H1 (cell line): ENCODE measurements at regions not wholly inside any gene's neighbourhood (a gene's known extent, or its start where the extent isn't known, plus 50 kb on each side); places are given as distances from the start of the nearest gene placed in this dataset.

Experiments
- CTCF ChIA-PET: fragments of 300-600 bp; sonication (Branson Sonifier 250); formaldehyde crosslinking; loops from one replicate; lab custom pipeline; 2021; ENCODE audit not compliant: partially characterized antibody; lab: Charles Lee
- POLR2A ChIA-PET: fragments of 300-600 bp; sonication (Branson Sonifier 250); formaldehyde crosslinking; loops from one replicate; lab custom pipeline; 2021; ENCODE audit warnings: inconsistent platforms; ENCODE audit not compliant: partially characterized antibody; lab: Charles Lee
- DNase-seq, 2 experiments: peaks; one replicate each; pipeline versions ENCODE4 v3.0.0 to v3.0.0-alpha.2; 2010 to 2022; ENCODE audit warnings: low spot score in 2 of 2, low read depth in 1 of 2, mixed read lengths in 1 of 2
- FAIRE-seq: peaks from 2 replicates; lab custom pipeline; 2011; peaks lifted over from hg19 to GRCh38; lab: Jason Lieb, UNC
- H2AFZ ChIP-seq: 2 replicates; pipeline ENCODE4 v1.8.1; 2012; ENCODE audit warnings: low read length, inconsistent platforms
- H2AK5ac ChIP-seq: 2 replicates; pipeline ENCODE4 v1.6.1; 2013; ENCODE audit warnings: low read depth, low read length
- H2BK120ac ChIP-seq: replicated peaks from 2 replicates; pipeline ENCODE3; 2013; ENCODE audit warnings: low read depth, low read length, inconsistent platforms
- H2BK12ac ChIP-seq: 2 replicates; pipeline ENCODE4 v1.6.1; 2013; ENCODE audit warnings: low read depth, low read length
- H2BK15ac ChIP-seq: 2 replicates; pipeline ENCODE4 v1.6.1; 2013; ENCODE audit warnings: low read length
- H2BK20ac ChIP-seq: 2 replicates; pipeline ENCODE4 v1.6.1; 2013; ENCODE audit warnings: low read length
- H2BK5ac ChIP-seq: 2 replicates; pipeline ENCODE4 v1.6.1; 2013; ENCODE audit warnings: low read depth, low read length
- H3K14ac ChIP-seq: 2 replicates; pipeline ENCODE4 v1.6.1; 2013; ENCODE audit warnings: inconsistent platforms; ENCODE audit not compliant: insufficient read length
- H3K18ac ChIP-seq: 2 replicates; pipeline ENCODE4 v1.6.1; 2013; ENCODE audit warnings: low read length; ENCODE audit errors: extremely low read depth
- H3K23ac ChIP-seq: 2 replicates; pipeline ENCODE4 v1.6.1; 2013; ENCODE audit warnings: inconsistent platforms; ENCODE audit not compliant: insufficient read length
- H3K23me2 ChIP-seq: 2 replicates; pipeline ENCODE4 v1.6.1; 2013; ENCODE audit warnings: low read depth, low read length
- H3K27ac ChIP-seq: 2 replicates; pipeline ENCODE4 v1.6.1; 2011; ENCODE audit warnings: low read depth, low read length, inconsistent platforms
- H3K27me3 ChIP-seq, 4 experiments: replicated peaks in 1 of 4; 1 replicate in 1 of 4; 2 replicates in 3 of 4; pipeline versions ENCODE4 v1.6.1 to v1.8.1; 2011 to 2013; ENCODE audit warnings: low read length in 3 of 4, mild to moderate bottlenecking in 3 of 4, inconsistent platforms in 2 of 4, mixed read lengths in 2 of 4, moderate library complexity in 1 of 4; ENCODE audit not compliant: control insufficient read depth in 3 of 4, insufficient read depth in 3 of 4; ENCODE audit errors: extremely low read depth in 1 of 4
- H3K36me3 ChIP-seq, 4 experiments: 2 replicates each; pipeline versions ENCODE4 v1.6.1 to v1.8.1; 2011 to 2013; ENCODE audit warnings: mild to moderate bottlenecking in 4 of 4, low read length in 3 of 4, moderate library complexity in 2 of 4, control low read depth in 1 of 4, inconsistent platforms in 1 of 4; ENCODE audit not compliant: insufficient read depth in 4 of 4, control insufficient read depth in 2 of 4
- H3K4ac ChIP-seq: replicated peaks from 2 replicates; pipeline ENCODE3; 2013; ENCODE audit warnings: low read length, low read depth, mixed read lengths, inconsistent platforms; ENCODE audit not compliant: insufficient read length
- H3K4me1 ChIP-seq, 4 experiments: replicated peaks in 1 of 4; 1 replicate in 1 of 4; 2 replicates in 3 of 4; pipeline versions ENCODE4 v1.6.1 to v1.8.1; 2011 to 2013; ENCODE audit warnings: low read length in 3 of 4, inconsistent platforms in 2 of 4, mixed read lengths in 1 of 4; ENCODE audit not compliant: insufficient read depth in 4 of 4, control insufficient read depth in 3 of 4
- H3K4me2 ChIP-seq, 2 experiments: 2 replicates each; pipeline versions ENCODE4 v1.6.1 to v1.8.1; 2011 to 2013; ENCODE audit warnings: low read depth in 2 of 2, low read length in 2 of 2, control low read depth in 1 of 2, inconsistent platforms in 1 of 2, mild to moderate bottlenecking in 1 of 2; ENCODE audit not compliant: insufficient read depth in 1 of 2
- H3K4me3 ChIP-seq, 4 experiments: fragments of 200-600, 300-600 bp in 1 of 4; sonication (generic), shearing (Covaris generic), sonication (Bioruptor Twin) in 1 of 4; 2 replicates each; pipeline versions ENCODE4 v1.5.1 to v1.8.1; 2011 to 2016; ENCODE audit warnings: low read length in 4 of 4, low read depth in 3 of 4, control low read depth in 2 of 4, inconsistent platforms in 2 of 4, mild to moderate bottlenecking in 2 of 4, mixed read lengths in 1 of 4, moderate library complexity in 1 of 4; ENCODE audit not compliant: insufficient read depth in 2 of 4; ENCODE audit errors: extremely low read depth in 1 of 4
- H3K56ac ChIP-seq: replicated peaks from 2 replicates; pipeline ENCODE3; 2013; ENCODE audit warnings: low read depth, mild to moderate bottlenecking, mixed read lengths, low read length, inconsistent platforms; ENCODE audit not compliant: insufficient read length
- H3K79me1 ChIP-seq: 2 replicates; pipeline ENCODE4 v1.6.1; 2013; ENCODE audit warnings: low read depth, low read length, control low read depth
- H3K79me2 ChIP-seq, 2 experiments: 2 replicates each; pipeline versions ENCODE4 v1.6.1 to v1.8.1; 2012 to 2013; ENCODE audit warnings: low read length in 2 of 2, mild to moderate bottlenecking in 2 of 2, inconsistent platforms in 1 of 2; ENCODE audit not compliant: insufficient read depth in 2 of 2, control insufficient read depth in 1 of 2
- H3K9ac ChIP-seq, 4 experiments: replicated peaks in 1 of 4; 1 replicate in 1 of 4; 2 replicates in 3 of 4; pipeline versions ENCODE4 v1.6.1 to v1.8.1; 2011 to 2013; ENCODE audit warnings: low read depth in 3 of 4, low read length in 3 of 4, control low read depth in 2 of 4, mild to moderate bottlenecking in 2 of 4, moderate library complexity in 2 of 4, inconsistent platforms in 1 of 4; ENCODE audit errors: extremely low read depth in 1 of 4
- H3K9me3 ChIP-seq, 2 experiments: 2 replicates each; pipeline versions ENCODE4 v1.6.1 to v1.8.1; 2012 to 2013; ENCODE audit warnings: mild to moderate bottlenecking in 2 of 2, moderate library complexity in 2 of 2, control low read depth in 1 of 2, inconsistent platforms in 1 of 2, low read depth in 1 of 2, low read length in 1 of 2, mixed read lengths in 1 of 2; ENCODE audit not compliant: insufficient read depth in 2 of 2
- H4K20me1 ChIP-seq, 2 experiments: replicated peaks in 1 of 2; 2 replicates each; pipeline versions ENCODE3 to v1.8.1; 2011 to 2013; ENCODE audit warnings: inconsistent platforms in 2 of 2, low read length in 2 of 2, mild to moderate bottlenecking in 1 of 2; ENCODE audit not compliant: insufficient read depth in 2 of 2, control insufficient read depth in 1 of 2
- H4K5ac ChIP-seq: 2 replicates; pipeline ENCODE4 v1.6.1; 2013; ENCODE audit warnings: low read length, low read depth, mixed read lengths, inconsistent platforms; ENCODE audit not compliant: insufficient read length
- H4K8ac ChIP-seq: 2 replicates; pipeline ENCODE4 v1.8.0; 2013; ENCODE audit warnings: mild to moderate bottlenecking, moderate library complexity, low read length, inconsistent platforms; ENCODE audit not compliant: insufficient read depth; ENCODE audit errors: extremely low read depth
- H4K91ac ChIP-seq: replicated peaks from 2 replicates; pipeline ENCODE3; 2013; ENCODE audit warnings: low read length, mixed read lengths, inconsistent platforms; ENCODE audit not compliant: insufficient read length
- RXRA ChIP-seq: IDR thresholded peaks from 2 replicates; pipeline ENCODE4 v1.6.1; 2011; ENCODE audit warnings: low read depth, mild to moderate bottlenecking, low read length, moderate library complexity; ENCODE audit not compliant: insufficient read depth

DNA sequence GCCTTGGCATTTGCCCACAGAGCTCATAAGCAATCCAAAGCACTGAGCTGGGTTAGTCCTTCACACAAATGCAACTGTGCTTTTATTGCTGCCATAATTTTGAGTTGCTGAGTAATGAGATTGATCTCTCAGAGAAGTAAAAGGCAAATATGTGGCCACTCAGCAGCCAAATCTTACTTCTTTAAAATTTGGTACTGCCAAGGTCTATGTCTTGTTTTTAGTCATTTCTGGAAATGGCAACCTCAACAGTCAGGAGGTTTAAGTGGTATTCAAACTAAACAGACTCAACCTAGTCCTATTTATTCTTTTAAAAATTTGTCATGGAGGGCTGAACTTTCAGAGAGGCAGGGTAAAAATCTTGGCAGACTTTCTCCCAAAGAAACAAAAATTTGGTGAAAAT, 216.4 kb upstream of the GJB5 start:
- no peaks in the 10 kb centered on the region for H3K23me2 ChIP-seq
- no peak overlapping the region for H4K5ac ChIP-seq
- no peak overlapping the region for H2BK120ac ChIP-seq
- no peaks in the 10 kb centered on the region for H3K36me3 ChIP-seq
- H3K4ac ChIP-seq, result no peak overlapping the region
- no peak overlapping the region for H4K91ac ChIP-seq
- no peak overlapping the region for H2BK20ac ChIP-seq
- no peaks in the 10 kb centered on the region for H4K20me1 ChIP-seq
- no peaks in the 10 kb centered on the region for H3K4me1 ChIP-seq
- ChIA-PET POLR2A (interaction anchor here (0.6 kb wide), 1 partner anchor 1399 kb away, joined by 3 read pairs; no protein-coding TSS in a partner anchor), CTCF (interaction anchor here (0.6 to 2.7 kb wide), 5 partner anchors 9 to 38 kb away, joined by 3 to 13 read pairs (median 4); no protein-coding TSS in a partner anchor)
- no peak overlapping the region for H3K56ac ChIP-seq
- no peak overlapping the region for H3K14ac ChIP-seq
- no peak overlapping the region for H2BK15ac ChIP-seq
- no peak overlapping the region for H2BK12ac ChIP-seq
- no peak overlapping the region for H2BK5ac ChIP-seq
- H3K18ac ChIP-seq, result no peak overlapping the region
- H3K9me3 ChIP-seq, result no peaks in the 10 kb centered on the region
- no peak overlapping the region for H2AK5ac ChIP-seq
- no peak overlapping the region for H3K4me3 ChIP-seq
- no peaks in the 10 kb centered on the region for H3K79me1 ChIP-seq
- DNase-seq (no peak), FAIRE-seq (no peak)
- H3K79me2 ChIP-seq, result no peaks in the 10 kb centered on the region
- H4K8ac ChIP-seq, result no peak overlapping the region
- H3K27me3 ChIP-seq, result no peaks in the 10 kb centered on the region
- H2AFZ ChIP-seq, result no peak overlapping the region
- H3K27ac ChIP-seq, result no peak overlapping the region
- H3K9ac ChIP-seq, result no peak overlapping the region
- no peak overlapping the region for H3K23ac ChIP-seq
- no peak overlapping the region for H3K4me2 ChIP-seq
- no peak for TF ChIP-seq RXRA
